H4 (cell line): ENCODE measurements at regions not wholly inside any gene's neighbourhood (a gene's known extent, or its start where the extent isn't known, plus 50 kb on each side); places are given as distances from the start of the nearest gene placed in this dataset.
"Not testable (repeated sequence)": the region's sequence is repeated elsewhere in the genome, so short reads cannot be mapped to it uniquely, and the experiment has no call there.

Source experiments
- DNase-seq: peaks from one replicate; pipeline ENCODE4 v3.0.0-alpha.2; 2015; ENCODE audit warnings: low spot score

DNA sequence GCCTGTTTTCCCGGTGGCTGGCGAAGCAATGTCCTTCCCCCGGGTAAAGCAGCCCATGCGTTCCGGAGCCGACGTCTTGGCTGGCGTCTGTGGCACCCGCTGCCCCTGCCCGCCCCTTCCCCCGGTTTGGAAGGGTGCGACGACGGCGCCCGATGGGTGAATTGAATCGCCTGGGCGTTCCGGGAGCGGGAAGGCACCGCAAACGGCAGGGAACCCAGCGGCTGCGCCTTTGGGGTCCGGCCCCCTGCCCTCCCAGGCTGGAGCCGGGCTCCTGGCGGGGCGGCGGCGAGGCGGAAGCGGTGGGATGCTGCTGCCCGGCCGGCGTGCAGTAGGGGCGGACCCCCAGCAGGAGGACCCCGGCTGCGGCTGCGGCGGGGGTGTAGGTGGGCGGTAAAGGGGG lies 123.6 kb upstream of the RHOU start:
- DNase-seq, result not testable (repeated sequence)

DNA sequence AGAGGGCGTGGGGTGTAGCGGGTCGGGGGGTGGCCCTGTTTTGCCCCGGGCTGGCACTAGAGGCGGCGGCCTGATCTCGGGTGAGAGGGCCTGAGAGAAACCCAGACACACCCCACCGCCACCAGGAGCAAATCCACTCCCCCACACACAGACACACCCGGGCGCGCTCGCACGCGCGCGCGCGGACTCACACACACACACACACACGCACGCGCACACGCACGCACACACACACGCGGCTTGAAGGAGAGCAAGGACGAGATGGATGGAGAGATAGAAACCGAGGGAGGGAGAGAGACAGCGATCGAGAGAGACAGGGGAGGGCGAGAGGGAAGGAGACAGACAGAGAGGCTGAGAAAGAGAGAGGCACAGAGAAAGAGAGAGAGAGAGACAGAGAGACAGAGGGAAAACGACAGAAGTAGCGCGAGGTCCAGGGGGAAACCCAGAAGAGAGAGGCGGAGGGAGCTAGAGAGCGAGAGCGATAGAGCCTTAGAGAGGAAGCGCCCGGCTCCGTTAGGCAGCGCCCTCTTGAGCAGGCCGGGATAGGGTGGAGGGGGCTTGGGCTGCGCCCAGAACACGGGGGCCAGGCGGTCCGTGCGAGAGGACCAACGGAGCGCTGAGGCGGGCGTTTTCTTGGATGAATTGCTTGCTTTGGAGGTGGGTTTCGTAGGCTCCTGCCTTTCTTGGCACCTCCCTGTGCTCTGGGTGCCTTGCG lies 113.1 kb upstream of the RHOU start:
- not testable (repeated sequence) for DNase-seq

DNA sequence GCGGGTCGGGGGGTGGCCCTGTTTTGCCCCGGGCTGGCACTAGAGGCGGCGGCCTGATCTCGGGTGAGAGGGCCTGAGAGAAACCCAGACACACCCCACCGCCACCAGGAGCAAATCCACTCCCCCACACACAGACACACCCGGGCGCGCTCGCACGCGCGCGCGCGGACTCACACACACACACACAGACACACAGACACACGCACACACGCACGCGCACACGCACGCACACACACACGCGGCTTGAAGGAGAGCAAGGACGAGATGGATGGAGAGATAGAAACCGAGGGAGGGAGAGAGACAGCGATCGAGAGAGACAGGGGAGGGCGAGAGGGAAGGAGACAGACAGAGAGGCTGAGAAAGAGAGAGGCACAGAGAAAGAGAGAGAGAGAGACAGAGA lies 108.8 kb upstream of the RHOU start:
- not testable (repeated sequence) for DNase-seq

DNA sequence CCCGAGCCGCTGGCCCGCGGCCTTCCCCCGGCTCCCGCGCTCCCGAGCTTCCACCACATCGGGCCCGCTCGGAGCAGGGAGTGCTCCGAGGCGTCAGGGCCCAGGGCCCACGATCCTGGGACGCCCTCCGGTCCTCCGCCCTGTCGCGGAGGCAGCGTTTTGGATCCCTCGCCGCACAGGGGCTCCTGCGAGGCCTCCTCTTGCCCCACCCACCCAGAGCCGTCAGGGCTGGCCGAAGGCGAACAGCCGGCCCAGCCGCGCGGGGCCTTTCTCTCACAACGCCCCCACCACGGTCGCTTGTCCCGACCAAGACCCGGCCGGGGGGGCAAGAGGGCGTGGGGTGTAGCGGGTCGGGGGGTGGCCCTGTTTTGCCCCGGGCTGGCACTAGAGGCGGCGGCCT lies 102.4 kb upstream of the RHOU start:
- DNase-seq, result not testable (repeated sequence)

DNA sequence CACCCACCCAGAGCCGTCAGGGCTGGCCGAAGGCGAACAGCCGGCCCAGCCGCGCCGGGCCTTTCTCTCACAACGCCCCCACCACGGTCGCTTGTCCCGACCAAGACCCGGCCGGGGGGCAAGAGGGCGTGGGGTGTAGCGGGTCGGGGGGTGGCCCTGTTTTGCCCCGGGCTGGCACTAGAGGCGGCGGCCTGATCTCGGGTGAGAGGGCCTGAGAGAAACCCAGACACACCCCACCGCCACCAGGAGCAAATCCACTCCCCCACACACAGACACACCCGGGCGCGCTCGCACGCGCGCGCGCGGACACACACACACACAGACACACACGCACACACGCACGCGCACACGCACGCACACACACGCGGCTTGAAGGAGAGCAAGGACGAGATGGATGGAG lies 100.0 kb upstream of the RHOU start:
- not testable (repeated sequence) for DNase-seq

DNA sequence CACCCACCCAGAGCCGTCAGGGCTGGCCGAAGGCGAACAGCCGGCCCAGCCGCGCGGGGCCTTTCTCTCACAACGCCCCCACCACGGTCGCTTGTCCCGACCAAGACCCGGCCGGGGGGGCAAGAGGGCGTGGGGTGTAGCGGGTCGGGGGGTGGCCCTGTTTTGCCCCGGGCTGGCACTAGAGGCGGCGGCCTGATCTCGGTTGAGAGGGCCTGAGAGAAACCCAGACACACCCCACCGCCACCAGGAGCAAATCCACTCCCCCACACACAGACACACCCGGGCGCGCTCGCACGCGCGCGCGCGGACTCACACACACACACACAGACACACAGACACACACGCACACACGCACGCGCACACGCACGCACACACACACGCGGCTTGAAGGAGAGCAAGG lies 97.8 kb upstream of the RHOU start:
- DNase-seq, result not testable (repeated sequence)

DNA sequence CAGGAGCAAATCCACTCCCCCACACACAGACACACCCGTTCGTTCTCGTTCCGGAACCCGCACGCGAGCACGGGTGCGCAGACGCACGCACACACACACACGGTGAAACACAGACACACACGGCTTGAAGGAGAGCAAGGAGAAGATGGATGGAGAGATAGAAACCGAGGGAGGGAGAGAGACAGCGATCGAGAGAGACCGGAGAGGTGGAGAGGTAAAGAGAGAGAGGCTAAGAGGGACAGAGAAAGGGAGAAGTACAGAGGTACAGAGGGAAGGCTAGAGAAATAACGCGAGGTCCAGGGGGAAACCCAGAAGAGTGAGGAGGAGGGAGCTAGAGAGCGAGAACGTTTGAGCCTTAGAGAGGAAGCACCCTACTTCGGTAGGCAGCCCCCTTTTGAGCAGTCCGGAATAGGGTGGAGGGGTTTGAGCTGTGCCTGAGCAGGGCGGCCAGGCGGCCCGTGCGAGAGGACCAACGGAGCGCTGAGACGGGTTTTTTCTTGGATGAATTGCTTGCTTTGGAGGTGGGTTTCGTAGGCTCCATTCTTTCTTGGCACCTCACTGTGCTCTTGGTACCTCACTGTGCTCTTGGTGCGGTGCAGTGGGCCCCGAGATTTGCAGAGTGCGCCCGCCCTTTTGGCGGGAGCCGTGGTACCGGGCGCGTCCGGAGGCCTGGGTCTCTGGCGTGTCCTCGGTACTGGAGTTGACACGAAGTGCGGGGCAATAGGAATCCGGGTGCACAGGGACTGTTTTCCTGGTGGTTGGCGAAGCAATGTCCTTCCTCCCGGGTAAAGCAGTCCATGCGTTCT lies 88.4 kb upstream of the RHOU start:
- peak; percentile 54 for DNase-seq

DNA sequence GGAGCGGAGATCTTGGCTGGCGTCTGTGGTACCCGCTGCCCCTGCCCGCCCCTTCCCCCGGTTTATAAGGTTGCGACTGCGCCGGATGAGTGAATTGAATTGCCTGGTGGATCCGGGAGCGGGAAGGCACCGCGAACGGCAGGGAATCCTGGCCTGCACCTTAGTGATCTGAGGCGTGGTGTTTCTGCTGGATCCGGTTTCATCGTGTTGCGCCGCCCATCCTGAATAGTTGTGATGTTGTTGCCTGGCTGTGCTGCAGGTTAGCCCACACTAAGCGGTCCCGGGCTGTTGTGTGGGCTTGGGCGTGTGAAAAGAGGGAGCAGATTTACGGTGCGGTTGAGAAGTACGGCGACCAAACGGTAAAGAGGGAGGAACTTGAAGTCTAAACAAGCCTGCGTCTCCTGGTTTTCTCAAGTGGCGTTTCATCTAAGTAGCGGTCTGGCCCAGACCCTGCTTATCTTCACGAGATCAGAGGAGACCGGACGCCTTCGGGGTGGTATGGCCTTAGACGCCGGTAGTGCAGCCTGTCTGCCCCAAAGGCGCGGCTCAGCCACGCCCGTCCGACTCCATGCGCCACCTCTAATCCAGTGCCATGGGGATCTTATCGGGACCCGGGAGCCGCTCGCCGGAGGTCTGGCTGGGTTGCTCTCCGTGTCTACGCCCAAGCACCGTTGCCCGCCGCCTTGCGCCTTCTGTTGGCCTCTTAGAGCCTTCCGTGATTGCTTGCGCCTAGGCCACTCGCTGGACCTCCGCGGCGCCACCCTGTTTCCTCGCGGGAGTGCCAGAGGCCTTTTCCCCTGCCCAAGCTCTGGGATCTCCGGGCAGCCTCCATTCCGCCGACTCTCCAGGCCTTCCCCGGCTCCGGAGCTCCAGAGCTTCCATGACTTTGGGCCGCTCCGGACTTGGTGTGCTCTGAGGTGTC lies 87.5 kb upstream of the RHOU start:
- DNase-seq, result peak; percentile 81

DNA sequence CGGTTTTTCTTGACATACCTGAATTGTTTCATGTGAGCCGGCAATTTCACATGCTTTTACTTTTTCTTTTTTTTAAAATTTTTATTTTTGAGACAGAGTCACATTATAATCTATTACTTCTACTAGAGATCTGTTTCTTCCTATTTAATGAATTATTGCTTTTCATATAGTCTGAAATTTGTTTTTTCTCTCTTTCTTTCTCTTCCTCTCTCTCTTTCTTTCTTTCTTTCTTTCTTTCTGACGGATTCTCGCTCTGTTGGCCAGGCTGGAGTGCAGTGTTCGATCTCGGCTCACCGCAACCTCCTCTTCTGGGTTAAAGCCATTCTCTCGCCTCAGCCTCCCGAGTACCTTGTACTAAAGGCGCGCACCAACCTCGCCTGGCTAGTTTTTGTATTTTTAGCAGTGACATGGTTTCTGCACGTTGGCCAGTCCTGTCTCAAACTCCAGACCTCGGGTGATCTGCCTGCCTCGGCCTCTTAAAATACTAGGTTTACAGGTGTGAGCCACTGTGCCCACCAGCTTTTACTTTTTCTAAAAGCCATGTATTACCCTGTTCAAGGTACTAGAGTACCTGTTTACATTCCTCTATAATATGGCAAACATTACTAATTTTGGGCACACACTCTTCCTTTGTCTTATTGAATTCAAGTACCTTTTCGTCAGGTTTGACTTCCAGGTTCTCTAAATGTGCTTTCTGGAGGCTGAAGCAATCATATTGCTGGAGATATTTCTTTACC lies 86.5 kb upstream of the RHOU start:
- no peak for DNase-seq

DNA sequence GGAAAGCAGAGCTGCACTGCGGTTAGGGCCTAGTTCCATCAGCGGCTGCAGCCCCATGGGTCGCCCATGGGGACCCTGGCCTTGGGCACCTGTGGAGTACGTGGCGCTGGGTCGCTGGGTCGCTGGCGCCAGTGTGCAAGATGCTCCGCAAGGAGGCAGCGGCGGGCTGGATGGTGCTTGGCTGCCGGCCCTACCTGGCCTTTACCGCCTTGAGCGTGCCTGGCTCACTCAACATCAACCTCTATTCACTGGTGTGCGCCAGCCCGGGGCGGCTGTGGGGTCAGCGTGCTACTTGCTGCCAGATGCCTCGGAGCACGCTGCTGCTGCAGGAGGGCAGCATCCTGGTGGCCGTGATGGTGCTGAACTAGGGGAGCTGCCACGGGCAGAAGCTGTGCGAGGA lies 85.1 kb upstream of the RHOU start:
- no peak for DNase-seq

DNA sequence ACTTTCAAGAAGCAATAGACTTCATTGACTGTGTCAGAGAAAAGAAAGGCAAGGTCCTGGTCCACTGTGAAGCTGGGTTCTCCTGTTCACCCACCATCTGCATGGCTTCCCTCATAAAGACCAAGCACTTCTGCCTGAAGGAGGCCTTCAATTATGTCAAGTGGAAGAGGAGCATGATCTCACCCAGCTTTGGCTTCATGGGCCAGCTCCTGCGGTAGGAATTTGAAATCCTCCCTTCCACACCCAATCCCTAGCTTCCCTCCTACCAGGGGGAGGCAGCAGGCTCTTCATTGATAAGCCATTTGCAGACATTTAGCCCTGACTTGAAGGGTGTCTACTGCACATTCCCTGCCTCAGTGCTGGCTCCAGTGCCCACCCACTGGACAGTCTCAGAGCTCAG lies 84.3 kb upstream of the RHOU start:
- no peak for DNase-seq

DNA sequence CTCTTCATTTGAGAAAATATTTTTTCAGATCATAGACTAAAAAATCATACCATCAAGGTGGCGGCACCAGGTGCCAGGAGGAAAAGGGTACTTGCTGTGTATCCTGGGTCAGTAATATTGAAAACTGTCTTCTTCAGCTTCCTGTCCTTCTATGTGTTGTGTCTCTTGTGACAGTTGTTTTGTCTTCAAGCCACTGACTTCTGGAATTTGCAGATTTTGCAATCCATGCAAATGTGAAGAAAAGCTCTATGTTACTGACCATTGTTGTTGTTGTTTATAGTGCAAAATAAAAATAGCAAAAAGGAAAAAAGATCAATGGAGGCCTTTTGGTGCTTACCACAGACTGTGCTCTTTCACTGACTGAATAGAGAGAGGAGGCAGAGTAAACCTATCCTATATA lies 83.2 kb upstream of the RHOU start:
- no peak for DNase-seq

DNA sequence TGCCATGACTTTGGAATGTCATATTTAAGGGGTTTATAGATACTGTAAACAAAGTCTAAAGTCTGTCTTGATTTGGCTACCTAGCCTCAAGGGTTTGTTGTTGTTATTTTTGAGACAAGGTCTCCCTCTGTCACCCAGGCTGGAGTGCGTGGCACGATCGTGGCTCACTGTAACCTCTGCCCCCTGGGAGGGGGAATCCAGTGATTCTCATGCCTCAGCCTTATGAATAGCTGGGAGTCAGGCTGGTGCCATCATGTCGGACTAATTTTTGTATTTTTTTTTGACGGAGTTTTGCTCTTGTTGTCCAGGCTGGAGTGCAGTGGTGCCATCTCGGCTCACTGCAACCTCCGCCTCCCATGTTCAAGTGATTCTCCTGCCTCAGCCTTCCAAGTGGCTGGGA lies 82.2 kb upstream of the RHOU start:
- not testable (repeated sequence) for DNase-seq

DNA sequence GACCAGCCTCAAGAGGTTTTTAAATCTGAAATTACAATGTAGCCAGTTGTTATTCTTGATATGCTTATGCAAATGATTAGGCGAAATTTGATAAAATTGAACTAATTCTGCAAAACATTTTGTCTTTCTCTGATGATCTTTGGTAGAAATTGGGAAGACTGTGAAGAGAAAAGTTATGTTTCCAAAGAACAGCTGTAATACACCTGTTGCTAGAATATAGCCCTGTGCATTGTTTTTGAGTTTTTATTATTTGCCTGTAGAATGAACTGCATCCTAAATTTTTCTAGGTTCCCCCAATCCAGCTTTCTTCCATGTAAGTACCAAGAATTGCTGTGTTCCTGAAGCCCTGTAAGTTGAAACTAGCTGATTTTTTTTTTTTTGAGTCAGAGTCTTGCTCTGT lies 81.5 kb upstream of the RHOU start:
- DNase-seq, result no peak

DNA sequence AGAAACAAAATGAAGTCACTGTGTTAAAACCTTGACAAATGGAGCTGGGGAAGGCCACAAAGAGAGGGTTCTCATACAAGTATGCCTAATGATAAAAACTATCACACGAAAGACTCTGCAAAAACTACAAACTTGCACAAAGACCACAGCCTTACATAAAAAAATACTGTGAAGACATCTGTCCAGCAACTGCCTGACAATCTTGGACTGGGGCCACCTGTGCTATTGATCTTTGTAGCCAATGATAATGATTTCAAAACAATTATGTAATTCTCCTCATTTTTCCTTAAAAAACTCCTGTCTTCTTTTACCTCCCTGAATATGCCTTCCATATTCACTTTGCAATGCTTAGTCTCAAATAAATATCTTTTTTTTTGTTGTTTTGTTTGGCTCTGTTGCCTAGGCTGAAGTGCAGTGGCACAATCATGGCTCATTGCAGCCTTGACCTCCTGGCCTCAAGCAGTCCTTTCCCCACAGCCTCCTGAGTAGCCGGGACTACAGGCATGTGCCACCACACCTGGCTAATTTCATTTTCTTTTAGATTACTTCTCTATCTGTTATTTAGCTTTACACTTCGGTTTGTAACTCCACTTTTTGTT lies 79.4 kb upstream of the RHOU start:
- DNase-seq, result no peak

DNA sequence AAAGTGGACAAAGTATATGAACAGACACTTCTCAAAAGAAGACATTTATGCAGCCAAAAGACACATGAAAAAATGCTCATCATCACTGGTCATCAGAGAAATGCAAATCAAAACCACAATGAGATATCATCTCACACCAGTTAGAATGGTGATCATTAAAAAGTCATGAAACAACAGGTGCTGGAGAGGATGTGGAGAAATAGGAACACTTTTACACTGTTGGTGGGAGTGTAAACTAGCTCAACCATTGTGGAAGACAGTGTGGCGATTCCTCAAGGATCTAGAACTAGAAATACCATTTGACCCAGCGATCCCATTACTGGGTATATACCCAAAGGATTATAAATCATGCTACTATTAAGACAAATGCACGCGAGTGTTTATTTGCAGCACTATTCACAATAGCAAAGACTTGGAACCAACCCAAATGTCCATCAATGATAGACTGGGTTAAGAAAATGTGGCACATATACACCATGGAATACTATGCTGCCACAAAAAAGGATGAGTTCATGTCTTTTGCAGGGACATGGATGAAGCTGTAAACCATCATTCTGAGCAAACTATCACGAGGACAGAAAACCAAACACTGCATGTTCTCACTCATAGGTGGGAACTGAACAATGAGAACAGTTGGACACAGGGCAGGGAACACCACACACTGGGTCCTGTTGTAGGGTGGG lies 73.1 kb upstream of the RHOU start:
- DNase-seq, result not testable (repeated sequence)

DNA sequence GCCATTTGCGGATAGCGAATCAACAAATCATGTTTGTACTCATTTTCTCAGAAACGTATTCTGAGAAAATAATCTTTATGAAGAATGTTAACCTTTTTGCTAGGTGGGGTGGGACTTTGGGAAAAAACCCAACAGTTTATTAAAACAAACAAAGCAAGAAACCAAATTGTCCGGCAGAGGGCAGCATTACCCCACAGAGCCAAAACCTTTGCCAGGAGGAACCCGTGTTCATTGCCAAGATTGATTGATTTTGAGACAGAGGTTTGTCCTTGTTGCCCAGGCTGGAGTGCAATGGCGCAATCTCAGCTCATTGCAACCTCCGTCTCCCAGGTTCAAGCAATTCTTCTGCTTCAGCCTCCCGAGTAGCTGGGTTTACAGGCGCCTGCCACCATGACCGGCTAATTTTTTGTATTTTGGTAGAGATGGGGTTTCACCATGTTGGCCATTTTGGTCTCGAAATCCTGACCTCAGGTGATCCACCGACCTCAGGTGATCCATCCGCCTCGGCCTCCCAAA lies 70.8 kb upstream of the RHOU start:
- DNase-seq, result peak; percentile 44

DNA sequence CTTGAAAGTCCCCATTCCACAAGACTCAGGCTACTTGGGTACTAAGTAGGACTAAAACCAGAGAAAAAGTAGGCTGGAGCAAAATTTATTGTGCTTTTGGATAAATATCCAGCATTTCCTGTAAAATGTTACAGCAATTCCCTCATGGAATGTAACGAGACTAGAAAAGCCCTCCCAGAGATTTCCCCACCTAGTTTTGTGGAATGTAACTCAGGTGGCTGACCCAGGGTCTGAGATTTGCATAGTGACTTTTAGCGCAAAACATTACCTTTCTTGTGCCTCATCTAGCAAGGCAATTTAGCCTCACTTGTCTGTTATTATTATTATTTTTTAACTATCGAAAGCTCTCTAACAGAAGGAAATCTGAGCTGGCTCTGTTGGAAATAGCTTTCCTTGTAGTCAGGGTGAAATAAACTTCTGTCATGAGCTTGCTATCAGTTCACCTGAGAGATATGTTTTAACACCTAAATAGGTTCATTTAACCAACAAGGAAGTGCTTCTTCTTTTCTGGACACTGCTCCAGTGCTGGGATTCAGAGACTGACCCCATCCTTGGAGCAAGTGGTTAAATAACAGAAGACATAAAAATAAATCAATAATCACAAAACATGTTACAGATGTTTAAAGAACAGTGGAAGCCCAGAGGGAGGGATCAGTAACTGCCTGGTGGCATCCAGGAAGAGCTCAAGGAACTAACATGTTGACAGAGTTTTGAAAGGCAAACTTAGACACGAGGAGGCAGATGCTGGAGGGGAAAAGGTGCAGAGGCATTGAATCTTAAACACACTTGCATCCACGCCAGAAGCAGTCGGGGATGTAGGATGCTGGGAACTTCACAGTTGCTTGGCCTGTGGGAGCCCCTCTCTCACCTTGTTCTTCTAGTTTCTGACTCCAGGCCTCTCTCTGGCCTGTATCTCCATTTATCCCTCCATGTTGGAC lies 68.3 kb upstream of the RHOU start:
- DNase-seq, result no peak

DNA sequence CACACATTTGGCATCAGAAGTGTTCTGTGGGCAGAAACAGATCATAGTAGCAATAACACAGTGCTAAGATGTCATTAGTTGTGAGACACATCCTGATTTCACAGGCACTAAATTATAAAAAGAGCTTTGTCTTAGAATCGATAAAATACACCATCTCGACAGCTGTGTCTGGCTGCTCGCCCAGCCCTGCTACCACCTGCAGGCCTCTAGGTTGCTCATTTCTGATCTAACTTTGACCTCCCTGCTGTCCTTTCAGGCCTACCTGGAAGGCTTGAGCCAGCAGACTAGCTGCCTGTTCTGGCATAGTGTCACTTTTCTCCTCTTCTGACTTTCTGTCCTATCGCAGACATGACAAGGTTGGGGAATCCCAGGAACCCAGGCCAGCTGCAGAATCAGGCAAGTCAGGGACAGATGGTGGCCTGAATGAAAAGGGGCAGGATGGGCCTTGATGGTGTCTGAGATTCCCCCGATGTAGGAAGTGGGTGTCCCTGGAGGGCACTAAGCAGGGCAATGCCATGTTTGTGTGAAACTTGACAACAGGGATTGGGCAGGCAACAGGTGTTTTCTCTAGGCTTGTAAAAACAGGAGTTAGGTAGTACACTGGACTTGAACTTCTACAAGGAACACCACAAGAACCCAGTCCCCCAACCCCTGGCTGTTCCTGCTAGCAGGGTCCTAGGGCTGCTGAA lies 66.6 kb upstream of the RHOU start:
- DNase-seq, result no peak
